SU-DHL-6 (cell line): ENCODE measurements at regions not wholly inside any gene's neighbourhood (a gene's known extent, or its start where the extent isn't known, plus 50 kb on each side); places are given as distances from the start of the nearest gene placed in this dataset.
"Not testable (repeated sequence)": the region's sequence is repeated elsewhere in the genome, so short reads cannot be mapped to it uniquely, and the experiment has no call there.

Experiments used
- H2AFZ ChIP-seq: fragments of 200-600 bp; sonication (generic); 2 replicates; pipeline ENCODE4 v1.6.1; 2014; ENCODE audit warnings: low read depth, mild to moderate bottlenecking, moderate library complexity, mixed read lengths, antibody characterized with exemption, low read length; ENCODE audit not compliant: severe bottlenecking
- H3F3A ChIP-seq: fragments of 200-600 bp; shearing (Covaris generic); 2 replicates; pipeline ENCODE4 v1.6.0; 2016; ENCODE audit warnings: antibody characterized with exemption, mild to moderate bottlenecking; ENCODE audit not compliant: insufficient read depth
- H3K27ac ChIP-seq: fragments of 200-600 bp; sonication (generic); 2 replicates; pipeline ENCODE4 v1.5.1; 2016; ENCODE audit warnings: low read depth, mild to moderate bottlenecking, low read length, moderate library complexity, mixed read lengths
- H3K27me3 ChIP-seq: fragments of 200-600 bp; sonication (generic), shearing (Covaris generic); 2 replicates; pipeline ENCODE4 v1.6.0; 2014; ENCODE audit warnings: mild to moderate bottlenecking, low read length
- H3K36me3 ChIP-seq: fragments of 200-600 bp; sonication (generic); 2 replicates; pipeline ENCODE4 v1.6.1; 2014; ENCODE audit warnings: mild to moderate bottlenecking, low read length, mixed read lengths
- H3K4me2 ChIP-seq: fragments of 300-600, 200-600 bp; shearing (Covaris generic), sonication (generic); 2 replicates; pipeline ENCODE4 v1.6.0; 2014; ENCODE audit warnings: low read length, low read depth, mild to moderate bottlenecking; ENCODE audit not compliant: poor library complexity, severe bottlenecking
- H3K4me3 ChIP-seq: fragments of 200-600 bp; sonication (generic); 2 replicates; pipeline ENCODE4 v1.5.1; 2014; ENCODE audit warnings: antibody characterized with exemption, low read length, mild to moderate bottlenecking, mixed read lengths; ENCODE audit not compliant: insufficient read depth, poor library complexity, severe bottlenecking
- H3K79me2 ChIP-seq: fragments of 200-600 bp; sonication (generic); 2 replicates; pipeline ENCODE4 v1.6.1; 2014; ENCODE audit warnings: mild to moderate bottlenecking, low read length, moderate library complexity; ENCODE audit not compliant: insufficient read depth
- H3K9ac ChIP-seq: fragments of 200-600 bp; sonication (generic); 2 replicates; pipeline ENCODE4 v1.7.0; 2014; ENCODE audit warnings: mild to moderate bottlenecking, low read length
- H3K9me2 ChIP-seq: fragments of 200-600 bp; sonication (generic); replicated peaks from 2 replicates; pipeline ENCODE4 v1.6.1; 2014; ENCODE audit warnings: low read length; ENCODE audit not compliant: insufficient read depth
- H3K9me3 ChIP-seq: fragments of 200-600 bp; sonication (generic); 2 replicates; pipeline ENCODE4 v1.6.1; 2014; ENCODE audit warnings: low read length, mixed read lengths; ENCODE audit not compliant: insufficient read depth
- H4K20me1 ChIP-seq: fragments of 200-600 bp; sonication (generic); 2 replicates; pipeline ENCODE4 v1.6.1; 2014; ENCODE audit warnings: low read depth, mild to moderate bottlenecking, antibody characterized with exemption, low read length, moderate library complexity, mixed read lengths

GRCh38 chr17:64800987-64801386, 118.3 kb downstream of the LRRC37A3 start:
- not testable (repeated sequence) for H3K27ac ChIP-seq, H3K9me2 ChIP-seq, H3K36me3 ChIP-seq, H3K9me3 ChIP-seq, H3K4me2 ChIP-seq, H3K4me3 ChIP-seq, H2AFZ ChIP-seq, H4K20me1 ChIP-seq, H3K79me2 ChIP-seq, H3K27me3 ChIP-seq, H3F3A ChIP-seq, H3K9ac ChIP-seq

- not testable (repeated sequence) for H4K20me1 ChIP-seq, H3K9me3 ChIP-seq, H3K9me2 ChIP-seq, H3K27ac ChIP-seq, H3K9ac ChIP-seq, H3K4me3 ChIP-seq, H3K79me2 ChIP-seq, H3K36me3 ChIP-seq, H3K27me3 ChIP-seq, H3K4me2 ChIP-seq, H3F3A ChIP-seq, H2AFZ ChIP-seq
Observed at GRCh38 chr17:64800361-64800895, 118.8 kb downstream of the LRRC37A3 start.

GRCh38 chr17:64799543-64800188, 119.6 kb downstream of the LRRC37A3 start:
- not testable (repeated sequence) for H3K27me3 ChIP-seq, H3K4me2 ChIP-seq, H3K27ac ChIP-seq, H4K20me1 ChIP-seq, H3K9me3 ChIP-seq, H3K36me3 ChIP-seq, H2AFZ ChIP-seq, H3K9ac ChIP-seq, H3K4me3 ChIP-seq, H3F3A ChIP-seq, H3K79me2 ChIP-seq, H3K9me2 ChIP-seq

GRCh38 chr17:64798961-64799360, 120.3 kb downstream of the LRRC37A3 start:
- H3K79me2 ChIP-seq, H3K9ac ChIP-seq, H3F3A ChIP-seq, H4K20me1 ChIP-seq, H3K9me2 ChIP-seq, H3K27ac ChIP-seq, H3K36me3 ChIP-seq, H2AFZ ChIP-seq, H3K4me3 ChIP-seq, H3K27me3 ChIP-seq, H3K4me2 ChIP-seq, H3K9me3 ChIP-seq: not testable (repeated sequence)

- H3K27ac ChIP-seq, H3K79me2 ChIP-seq, H3K9me2 ChIP-seq, H2AFZ ChIP-seq, H3K9me3 ChIP-seq, H4K20me1 ChIP-seq, H3K4me2 ChIP-seq, H3F3A ChIP-seq, H3K4me3 ChIP-seq, H3K9ac ChIP-seq, H3K27me3 ChIP-seq, H3K36me3 ChIP-seq: not testable (repeated sequence)
Observed at GRCh38 chr17:64798489-64798790, 120.8 kb downstream of the LRRC37A3 start.

- H3K4me2 ChIP-seq, H3F3A ChIP-seq, H3K79me2 ChIP-seq, H3K4me3 ChIP-seq, H2AFZ ChIP-seq, H3K27me3 ChIP-seq, H3K9me3 ChIP-seq, H3K9me2 ChIP-seq, H3K36me3 ChIP-seq, H4K20me1 ChIP-seq, H3K27ac ChIP-seq, H3K9ac ChIP-seq: not testable (repeated sequence)
Observed at GRCh38 chr17:64797746-64798488, 121.4 kb downstream of the LRRC37A3 start.

GRCh38 chr17:64795342-64795741, 123.9 kb downstream of the LRRC37A3 start:
- not testable (repeated sequence) for H3K9ac ChIP-seq, H3K9me3 ChIP-seq, H3K27me3 ChIP-seq, H3K36me3 ChIP-seq, H3F3A ChIP-seq, H3K27ac ChIP-seq, H3K4me2 ChIP-seq, H4K20me1 ChIP-seq, H3K79me2 ChIP-seq, H2AFZ ChIP-seq, H3K4me3 ChIP-seq, H3K9me2 ChIP-seq

- H3K27ac ChIP-seq, H3K4me3 ChIP-seq, H3K9ac ChIP-seq, H3F3A ChIP-seq, H3K79me2 ChIP-seq, H4K20me1 ChIP-seq, H3K27me3 ChIP-seq, H3K9me3 ChIP-seq, H3K36me3 ChIP-seq, H3K4me2 ChIP-seq, H3K9me2 ChIP-seq, H2AFZ ChIP-seq: not testable (repeated sequence)
Observed at GRCh38 chr17:64794548-64795274, 124.6 kb downstream of the LRRC37A3 start.
